ENCODE measurements at regions not wholly inside any gene's neighbourhood (a gene's known extent, or its start where the extent isn't known, plus 50 kb on each side); places are given as distances from the start of the nearest gene placed in this dataset.

DNA sequence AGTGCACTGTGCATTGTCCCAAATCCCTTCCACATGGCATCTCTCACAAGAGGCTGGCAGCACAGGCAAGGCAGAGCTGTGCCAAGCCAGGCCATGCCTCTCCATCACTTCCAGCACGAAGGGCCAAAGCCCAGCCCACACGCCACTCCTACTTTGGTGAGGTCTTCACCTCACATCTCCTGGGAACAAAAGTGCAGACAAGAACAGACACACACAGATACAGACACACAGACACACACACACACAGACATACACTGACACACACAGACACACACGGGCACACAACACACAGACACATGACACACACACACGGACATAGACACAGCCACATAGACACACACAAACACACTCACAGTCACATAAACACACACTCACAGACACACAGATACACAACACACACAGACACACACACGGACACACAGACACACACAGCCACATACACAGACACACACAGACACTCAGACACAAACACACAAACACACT lies 233.3 kb downstream of the UACA start:
- TF ChIP-seq, protein P1, sequence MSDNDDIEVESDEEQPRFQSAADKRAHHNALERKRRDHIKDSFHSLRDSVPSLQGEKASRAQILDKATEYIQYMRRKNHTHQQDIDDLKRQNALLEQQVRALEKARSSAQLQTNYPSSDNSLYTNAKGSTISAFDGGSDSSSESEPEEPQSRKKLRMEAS (IDR thresholded peaks at IDR 0.05): no peak
- TF ChIP-seq JUND (IDR thresholded peaks at IDR 0.05; ENCODE audit: low read length) (no peak), GABPA (IDR thresholded peaks at IDR 0.05; ENCODE audit: borderline replicate concordance, insufficient read depth, low read length) (no peak), SIN3A (conservative IDR thresholded peaks at IDR 0.05 in 1 of 2, IDR thresholded peaks at IDR 0.05 in 1 of 2; ENCODE audit: low read depth in 1 of 2, low read length in 2 of 2) (no peak), CREB1 (IDR thresholded peaks at IDR 0.05) (no peak), YY1 (IDR thresholded peaks at IDR 0.05; ENCODE audit: low read depth, low read length) (no peak)
- TF ChIP-seq, protein P2, sequence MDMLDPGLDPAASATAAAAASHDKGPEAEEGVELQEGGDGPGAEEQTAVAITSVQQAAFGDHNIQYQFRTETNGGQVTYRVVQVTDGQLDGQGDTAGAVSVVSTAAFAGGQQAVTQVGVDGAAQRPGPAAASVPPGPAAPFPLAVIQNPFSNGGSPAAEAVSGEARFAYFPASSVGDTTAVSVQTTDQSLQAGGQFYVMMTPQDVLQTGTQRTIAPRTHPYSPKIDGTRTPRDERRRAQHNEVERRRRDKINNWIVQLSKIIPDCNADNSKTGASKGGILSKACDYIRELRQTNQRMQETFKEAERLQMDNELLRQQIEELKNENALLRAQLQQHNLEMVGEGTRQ (IDR thresholded peaks at IDR 0.05; ENCODE audit: low read length): no peak
- TF ChIP-seq, protein P3, sequence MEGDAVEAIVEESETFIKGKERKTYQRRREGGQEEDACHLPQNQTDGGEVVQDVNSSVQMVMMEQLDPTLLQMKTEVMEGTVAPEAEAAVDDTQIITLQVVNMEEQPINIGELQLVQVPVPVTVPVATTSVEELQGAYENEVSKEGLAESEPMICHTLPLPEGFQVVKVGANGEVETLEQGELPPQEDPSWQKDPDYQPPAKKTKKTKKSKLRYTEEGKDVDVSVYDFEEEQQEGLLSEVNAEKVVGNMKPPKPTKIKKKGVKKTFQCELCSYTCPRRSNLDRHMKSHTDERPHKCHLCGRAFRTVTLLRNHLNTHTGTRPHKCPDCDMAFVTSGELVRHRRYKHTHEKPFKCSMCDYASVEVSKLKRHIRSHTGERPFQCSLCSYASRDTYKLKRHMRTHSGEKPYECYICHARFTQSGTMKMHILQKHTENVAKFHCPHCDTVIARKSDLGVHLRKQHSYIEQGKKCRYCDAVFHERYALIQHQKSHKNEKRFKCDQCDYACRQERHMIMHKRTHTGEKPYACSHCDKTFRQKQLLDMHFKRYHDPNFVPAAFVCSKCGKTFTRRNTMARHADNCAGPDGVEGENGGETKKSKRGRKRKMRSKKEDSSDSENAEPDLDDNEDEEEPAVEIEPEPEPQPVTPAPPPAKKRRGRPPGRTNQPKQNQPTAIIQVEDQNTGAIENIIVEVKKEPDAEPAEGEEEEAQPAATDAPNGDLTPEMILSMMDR (IDR thresholded peaks at IDR 0.05; ENCODE audit: control extremely low read depth in 1 of 3, insufficient read depth in 1 of 3, low read depth in 1 of 3, low read length in 3 of 3): no peak
- TF ChIP-seq, protein P4, sequence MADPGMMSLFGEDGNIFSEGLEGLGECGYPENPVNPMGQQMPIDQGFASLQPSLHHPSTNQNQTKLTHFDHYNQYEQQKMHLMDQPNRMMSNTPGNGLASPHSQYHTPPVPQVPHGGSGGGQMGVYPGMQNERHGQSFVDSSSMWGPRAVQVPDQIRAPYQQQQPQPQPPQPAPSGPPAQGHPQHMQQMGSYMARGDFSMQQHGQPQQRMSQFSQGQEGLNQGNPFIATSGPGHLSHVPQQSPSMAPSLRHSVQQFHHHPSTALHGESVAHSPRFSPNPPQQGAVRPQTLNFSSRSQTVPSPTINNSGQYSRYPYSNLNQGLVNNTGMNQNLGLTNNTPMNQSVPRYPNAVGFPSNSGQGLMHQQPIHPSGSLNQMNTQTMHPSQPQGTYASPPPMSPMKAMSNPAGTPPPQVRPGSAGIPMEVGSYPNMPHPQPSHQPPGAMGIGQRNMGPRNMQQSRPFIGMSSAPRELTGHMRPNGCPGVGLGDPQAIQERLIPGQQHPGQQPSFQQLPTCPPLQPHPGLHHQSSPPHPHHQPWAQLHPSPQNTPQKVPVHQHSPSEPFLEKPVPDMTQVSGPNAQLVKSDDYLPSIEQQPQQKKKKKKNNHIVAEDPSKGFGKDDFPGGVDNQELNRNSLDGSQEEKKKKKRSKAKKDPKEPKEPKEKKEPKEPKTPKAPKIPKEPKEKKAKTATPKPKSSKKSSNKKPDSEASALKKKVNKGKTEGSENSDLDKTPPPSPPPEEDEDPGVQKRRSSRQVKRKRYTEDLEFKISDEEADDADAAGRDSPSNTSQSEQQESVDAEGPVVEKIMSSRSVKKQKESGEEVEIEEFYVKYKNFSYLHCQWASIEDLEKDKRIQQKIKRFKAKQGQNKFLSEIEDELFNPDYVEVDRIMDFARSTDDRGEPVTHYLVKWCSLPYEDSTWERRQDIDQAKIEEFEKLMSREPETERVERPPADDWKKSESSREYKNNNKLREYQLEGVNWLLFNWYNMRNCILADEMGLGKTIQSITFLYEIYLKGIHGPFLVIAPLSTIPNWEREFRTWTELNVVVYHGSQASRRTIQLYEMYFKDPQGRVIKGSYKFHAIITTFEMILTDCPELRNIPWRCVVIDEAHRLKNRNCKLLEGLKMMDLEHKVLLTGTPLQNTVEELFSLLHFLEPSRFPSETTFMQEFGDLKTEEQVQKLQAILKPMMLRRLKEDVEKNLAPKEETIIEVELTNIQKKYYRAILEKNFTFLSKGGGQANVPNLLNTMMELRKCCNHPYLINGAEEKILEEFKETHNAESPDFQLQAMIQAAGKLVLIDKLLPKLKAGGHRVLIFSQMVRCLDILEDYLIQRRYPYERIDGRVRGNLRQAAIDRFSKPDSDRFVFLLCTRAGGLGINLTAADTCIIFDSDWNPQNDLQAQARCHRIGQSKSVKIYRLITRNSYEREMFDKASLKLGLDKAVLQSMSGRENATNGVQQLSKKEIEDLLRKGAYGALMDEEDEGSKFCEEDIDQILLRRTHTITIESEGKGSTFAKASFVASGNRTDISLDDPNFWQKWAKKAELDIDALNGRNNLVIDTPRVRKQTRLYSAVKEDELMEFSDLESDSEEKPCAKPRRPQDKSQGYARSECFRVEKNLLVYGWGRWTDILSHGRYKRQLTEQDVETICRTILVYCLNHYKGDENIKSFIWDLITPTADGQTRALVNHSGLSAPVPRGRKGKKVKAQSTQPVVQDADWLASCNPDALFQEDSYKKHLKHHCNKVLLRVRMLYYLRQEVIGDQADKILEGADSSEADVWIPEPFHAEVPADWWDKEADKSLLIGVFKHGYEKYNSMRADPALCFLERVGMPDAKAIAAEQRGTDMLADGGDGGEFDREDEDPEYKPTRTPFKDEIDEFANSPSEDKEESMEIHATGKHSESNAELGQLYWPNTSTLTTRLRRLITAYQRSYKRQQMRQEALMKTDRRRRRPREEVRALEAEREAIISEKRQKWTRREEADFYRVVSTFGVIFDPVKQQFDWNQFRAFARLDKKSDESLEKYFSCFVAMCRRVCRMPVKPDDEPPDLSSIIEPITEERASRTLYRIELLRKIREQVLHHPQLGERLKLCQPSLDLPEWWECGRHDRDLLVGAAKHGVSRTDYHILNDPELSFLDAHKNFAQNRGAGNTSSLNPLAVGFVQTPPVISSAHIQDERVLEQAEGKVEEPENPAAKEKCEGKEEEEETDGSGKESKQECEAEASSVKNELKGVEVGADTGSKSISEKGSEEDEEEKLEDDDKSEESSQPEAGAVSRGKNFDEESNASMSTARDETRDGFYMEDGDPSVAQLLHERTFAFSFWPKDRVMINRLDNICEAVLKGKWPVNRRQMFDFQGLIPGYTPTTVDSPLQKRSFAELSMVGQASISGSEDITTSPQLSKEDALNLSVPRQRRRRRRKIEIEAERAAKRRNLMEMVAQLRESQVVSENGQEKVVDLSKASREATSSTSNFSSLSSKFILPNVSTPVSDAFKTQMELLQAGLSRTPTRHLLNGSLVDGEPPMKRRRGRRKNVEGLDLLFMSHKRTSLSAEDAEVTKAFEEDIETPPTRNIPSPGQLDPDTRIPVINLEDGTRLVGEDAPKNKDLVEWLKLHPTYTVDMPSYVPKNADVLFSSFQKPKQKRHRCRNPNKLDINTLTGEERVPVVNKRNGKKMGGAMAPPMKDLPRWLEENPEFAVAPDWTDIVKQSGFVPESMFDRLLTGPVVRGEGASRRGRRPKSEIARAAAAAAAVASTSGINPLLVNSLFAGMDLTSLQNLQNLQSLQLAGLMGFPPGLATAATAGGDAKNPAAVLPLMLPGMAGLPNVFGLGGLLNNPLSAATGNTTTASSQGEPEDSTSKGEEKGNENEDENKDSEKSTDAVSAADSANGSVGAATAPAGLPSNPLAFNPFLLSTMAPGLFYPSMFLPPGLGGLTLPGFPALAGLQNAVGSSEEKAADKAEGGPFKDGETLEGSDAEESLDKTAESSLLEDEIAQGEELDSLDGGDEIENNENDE (IDR thresholded peaks at IDR 0.05; ENCODE audit: insufficient replicate concordance, low read length): no peak

Data from H1 (cell line).